DOHH2 (cell line): ENCODE measurements at regions not wholly inside any gene's neighbourhood (a gene's known extent, or its start where the extent isn't known, plus 50 kb on each side); places are given as distances from the start of the nearest gene placed in this dataset.

Experiments used
- H3F3A ChIP-seq: fragments of 200-600 bp; sonication (generic), shearing (Covaris generic); 2 replicates; pipeline ENCODE4 v1.6.0; 2016; ENCODE audit warnings: antibody characterized with exemption, mild to moderate bottlenecking; ENCODE audit not compliant: control insufficient read depth, insufficient read depth
- H3K27ac ChIP-seq: fragments of 200-600 bp; sonication (generic); 2 replicates; pipeline ENCODE4 v1.5.1; 2014; ENCODE audit warnings: low read depth, mild to moderate bottlenecking, low read length, moderate library complexity
- H3K27me3 ChIP-seq: fragments of 200-600 bp; sonication (generic); 2 replicates; pipeline ENCODE4 v1.6.1; 2014; ENCODE audit warnings: mild to moderate bottlenecking, low read length, mixed read lengths; ENCODE audit not compliant: control insufficient read depth
- H3K36me3 ChIP-seq: fragments of 200-600 bp; sonication (generic); 2 replicates; pipeline ENCODE4 v1.6.1; 2014; ENCODE audit warnings: mild to moderate bottlenecking, low read length, moderate library complexity, mixed read lengths; ENCODE audit not compliant: control insufficient read depth
- H3K4me1 ChIP-seq: fragments of 200-600 bp; sonication (generic); 2 replicates; pipeline ENCODE4 v1.6.1; 2014; ENCODE audit warnings: mild to moderate bottlenecking, low read length, mixed read lengths; ENCODE audit not compliant: control insufficient read depth
- H3K4me2 ChIP-seq: fragments of 200-600 bp; sonication (generic); 2 replicates; pipeline ENCODE4 v1.6.0; 2014; ENCODE audit warnings: mild to moderate bottlenecking, low read length, moderate library complexity
- H3K4me3 ChIP-seq: fragments of 200-600 bp; sonication (generic); 2 replicates; pipeline ENCODE4 v1.5.1; 2014; ENCODE audit warnings: mild to moderate bottlenecking, low read length, mixed read lengths
- H3K79me2 ChIP-seq: fragments of 200-600 bp; sonication (generic); 2 replicates; pipeline ENCODE4 v1.6.1; 2014; ENCODE audit warnings: mild to moderate bottlenecking, low read length, mixed read lengths; ENCODE audit not compliant: control insufficient read depth
- H3K9me2 ChIP-seq: fragments of 200-600 bp; sonication (generic); replicated peaks from 2 replicates; pipeline ENCODE4 v1.6.1; 2014; ENCODE audit warnings: mild to moderate bottlenecking, low read length, mixed read lengths; ENCODE audit not compliant: control insufficient read depth
- H3K9me3 ChIP-seq: fragments of 200-600 bp; sonication (generic); 2 replicates; pipeline ENCODE4 v1.6.1; 2014; ENCODE audit warnings: antibody characterized with exemption, low read length, mixed read lengths; ENCODE audit not compliant: control insufficient read depth, insufficient read depth
- H4K20me1 ChIP-seq: fragments of 200-600 bp; sonication (generic); 2 replicates; pipeline ENCODE4 v1.6.0; 2014; ENCODE audit warnings: low read depth, mild to moderate bottlenecking, antibody characterized with exemption, low read length, moderate library complexity; ENCODE audit not compliant: control insufficient read depth, insufficient read depth
- EZH2phosphoT487 ChIP-seq: fragments of 200-600 bp; sonication (generic); IDR thresholded peaks from 2 replicates; pipeline ENCODE4 v1.6.1; 2017; ENCODE audit warnings: borderline replicate concordance, mild to moderate bottlenecking, antibody characterized with exemption, low read length, moderate library complexity, mixed read lengths
- TF ChIP-seq, protein P1 (sequence below): fragments of 200-600 bp; sonication (generic); IDR thresholded peaks from one replicate; pipeline ENCODE4 v1.5.1; 2014; ENCODE audit warnings: antibody characterized with exemption, mild to moderate bottlenecking, low read depth, low read length; ENCODE audit not compliant: poor library complexity, severe bottlenecking

DNA sequence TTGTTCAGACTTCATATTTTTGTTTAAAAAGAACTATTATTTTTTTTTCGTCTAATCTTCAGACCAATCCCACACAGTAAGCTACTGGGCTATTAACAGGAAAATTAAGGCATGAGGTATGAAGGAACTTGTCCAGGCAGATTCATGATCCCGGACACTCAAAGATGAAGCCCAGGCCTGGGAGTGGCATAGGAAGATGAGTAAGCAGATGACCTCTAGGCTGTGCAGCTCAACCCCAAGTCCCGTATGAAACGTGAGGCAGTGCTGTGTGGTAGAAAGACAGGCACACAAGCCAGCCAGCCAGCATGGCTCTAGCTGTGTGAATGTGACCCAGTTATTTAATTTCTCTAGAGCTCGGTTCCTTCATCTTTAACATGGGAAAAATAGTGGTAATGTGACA lies 231.9 kb downstream of the CLIC5 start:
- no peaks in the 10 kb centered on the region for H3K36me3 ChIP-seq
- no peaks in the 10 kb centered on the region for H3K9me2 ChIP-seq
- no peak overlapping the region for H3K4me2 ChIP-seq
- TF ChIP-seq, protein P1, sequence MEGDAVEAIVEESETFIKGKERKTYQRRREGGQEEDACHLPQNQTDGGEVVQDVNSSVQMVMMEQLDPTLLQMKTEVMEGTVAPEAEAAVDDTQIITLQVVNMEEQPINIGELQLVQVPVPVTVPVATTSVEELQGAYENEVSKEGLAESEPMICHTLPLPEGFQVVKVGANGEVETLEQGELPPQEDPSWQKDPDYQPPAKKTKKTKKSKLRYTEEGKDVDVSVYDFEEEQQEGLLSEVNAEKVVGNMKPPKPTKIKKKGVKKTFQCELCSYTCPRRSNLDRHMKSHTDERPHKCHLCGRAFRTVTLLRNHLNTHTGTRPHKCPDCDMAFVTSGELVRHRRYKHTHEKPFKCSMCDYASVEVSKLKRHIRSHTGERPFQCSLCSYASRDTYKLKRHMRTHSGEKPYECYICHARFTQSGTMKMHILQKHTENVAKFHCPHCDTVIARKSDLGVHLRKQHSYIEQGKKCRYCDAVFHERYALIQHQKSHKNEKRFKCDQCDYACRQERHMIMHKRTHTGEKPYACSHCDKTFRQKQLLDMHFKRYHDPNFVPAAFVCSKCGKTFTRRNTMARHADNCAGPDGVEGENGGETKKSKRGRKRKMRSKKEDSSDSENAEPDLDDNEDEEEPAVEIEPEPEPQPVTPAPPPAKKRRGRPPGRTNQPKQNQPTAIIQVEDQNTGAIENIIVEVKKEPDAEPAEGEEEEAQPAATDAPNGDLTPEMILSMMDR: no peak
- no peak for TF ChIP-seq EZH2phosphoT487
- H4K20me1 ChIP-seq: no peaks in the 10 kb centered on the region
- no peaks in the 10 kb centered on the region for H3F3A ChIP-seq
- no peaks in the 10 kb centered on the region for H3K79me2 ChIP-seq
- no peaks in the 10 kb centered on the region for H3K9me3 ChIP-seq
- H3K27me3 ChIP-seq: no peaks in the 10 kb centered on the region
- H3K27ac ChIP-seq: no peak overlapping the region
- H3K4me1 ChIP-seq: no peaks in the 10 kb centered on the region
- no peak overlapping the region for H3K4me3 ChIP-seq

DNA sequence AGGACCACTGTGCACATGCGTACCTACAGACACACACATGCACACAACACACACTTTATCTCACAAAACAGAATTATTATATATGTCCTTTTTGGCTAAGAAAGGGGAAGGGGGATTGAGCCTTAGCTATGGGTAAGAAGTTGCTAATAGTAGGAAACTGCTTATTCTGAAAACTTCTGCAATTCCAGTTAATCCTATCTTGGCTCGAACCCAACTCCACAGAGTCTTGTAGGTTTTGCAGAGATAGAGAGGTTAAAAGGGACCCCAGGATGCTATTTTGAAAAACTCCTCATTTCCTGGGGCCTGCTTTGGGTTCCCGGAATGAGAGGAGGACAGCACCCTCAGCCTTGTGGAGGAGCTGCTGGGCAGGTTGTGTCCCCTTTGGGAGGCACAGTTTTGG lies 233.8 kb downstream of the CLIC5 start:
- no peaks in the 10 kb centered on the region for H4K20me1 ChIP-seq
- no peaks in the 10 kb centered on the region for H3K36me3 ChIP-seq
- H3K4me2 ChIP-seq: no peak overlapping the region
- H3K27me3 ChIP-seq: no peaks in the 10 kb centered on the region
- no peaks in the 10 kb centered on the region for H3K79me2 ChIP-seq
- H3K4me3 ChIP-seq: no peak overlapping the region
- no peaks in the 10 kb centered on the region for H3K4me1 ChIP-seq
- no peaks in the 10 kb centered on the region for H3F3A ChIP-seq
- TF ChIP-seq, protein P1: no peak
- no peak for TF ChIP-seq EZH2phosphoT487
- H3K9me2 ChIP-seq: no peaks in the 10 kb centered on the region
- H3K27ac ChIP-seq: no peak overlapping the region
- H3K9me3 ChIP-seq: no peaks in the 10 kb centered on the region

DNA sequence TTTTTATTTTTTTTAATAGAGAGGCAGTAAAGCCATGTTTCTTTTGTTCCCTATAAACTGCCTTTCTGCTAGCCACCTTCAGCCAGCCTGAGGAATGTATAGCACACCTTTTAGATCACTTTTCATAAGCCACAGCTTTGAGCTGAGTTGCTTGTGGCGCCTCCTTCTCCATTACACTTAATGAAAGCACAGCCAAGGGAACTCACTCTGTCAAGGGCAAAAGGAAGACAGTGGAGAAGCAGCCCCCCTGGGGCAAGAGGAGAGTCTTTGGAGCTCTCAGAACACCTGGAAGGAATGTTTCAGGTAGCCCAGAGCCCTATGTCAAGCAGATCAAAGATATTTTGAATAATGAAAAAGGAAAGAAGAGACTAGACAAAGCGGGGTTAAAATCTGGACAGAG lies 235.1 kb downstream of the CLIC5 start:
- Histone ChIP-seq H3K79me2 (no peaks in the 10 kb centered on the region), H3K27me3 (no peaks in the 10 kb centered on the region)
- TF ChIP-seq, protein P1: no peak
- no peak for TF ChIP-seq EZH2phosphoT487

More for the DNA sequence above, 235.1 kb downstream of the CLIC5 start:
- Histone ChIP-seq H3K4me2 (no peak overlapping the region), H3K27ac (no peak overlapping the region), H3K9me2 (no peaks in the 10 kb centered on the region), H3F3A (no peaks in the 10 kb centered on the region), H3K9me3 (no peaks in the 10 kb centered on the region), H3K36me3 (no peaks in the 10 kb centered on the region), H3K4me1 (no peaks in the 10 kb centered on the region), H4K20me1 (no peaks in the 10 kb centered on the region), H3K4me3 (no peak overlapping the region)
